ENCODE measurements at regions not wholly inside any gene's neighbourhood (a gene's known extent, or its start where the extent isn't known, plus 50 kb on each side); places are given as distances from the start of the nearest gene placed in this dataset.

DNA sequence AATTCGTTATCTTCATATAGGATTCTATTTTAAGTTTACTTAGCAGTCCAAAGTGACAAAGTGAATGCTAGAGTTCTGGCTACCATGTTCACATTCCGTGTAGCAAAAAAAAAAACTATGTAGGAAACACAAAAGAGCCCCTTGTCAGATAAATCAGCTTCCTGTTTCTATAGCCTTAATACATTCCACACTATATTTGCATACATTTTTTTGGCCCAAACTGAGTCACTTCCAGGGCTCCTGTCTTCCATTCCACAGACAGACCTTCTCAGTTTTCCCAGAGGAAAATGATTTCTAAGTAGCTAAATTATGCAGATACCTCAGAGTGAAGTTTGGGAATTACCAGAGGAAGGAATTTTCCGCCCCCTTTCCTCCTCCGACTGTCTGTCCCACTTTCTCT lies 841.9 kb upstream of the HS3ST1 start:
- Histone ChIP-seq H4K20me1 (ENCODE audit: control insufficient read depth, insufficient read depth, low read length, poor library complexity, severe bottlenecking) (no peaks in the 10 kb centered on the region), H3K79me2 (ENCODE audit: control insufficient read depth, insufficient read depth, low read length) (no peaks in the 10 kb centered on the region), H3K27ac (ENCODE audit: low read length in 2 of 2) (no peak overlapping the region), H3K9me3 (ENCODE audit: control extremely low read depth in 1 of 3, control insufficient read depth in 2 of 3, insufficient read depth in 1 of 3, low read length in 2 of 3) (no peaks in the 10 kb centered on the region), H3K27me3 (replicated peaks in 1 of 4; ENCODE audit: control extremely low read depth in 1 of 4, control insufficient read depth in 3 of 4, insufficient read depth in 4 of 4, low read length in 3 of 4) (no peaks in the 10 kb centered on the region), H3K9ac (ENCODE audit: low read length) (no peak overlapping the region), H3K36me3 (replicated peaks in 1 of 2; ENCODE audit: control extremely low read depth in 1 of 2, control insufficient read depth in 1 of 2, extremely low read depth in 1 of 2, insufficient read depth in 2 of 2, low read length in 1 of 2) (no peaks in the 10 kb centered on the region), H2AFZ (ENCODE audit: insufficient read depth, low read depth, low read length, poor library complexity, severe bottlenecking) (no peak overlapping the region), H3K4me3 (ENCODE audit: control extremely low read depth in 1 of 5, extremely low read depth in 1 of 5, insufficient read depth in 1 of 5, low read depth in 2 of 5, low read length in 4 of 5) (no peak overlapping the region), H3K4me2 (replicated peaks; ENCODE audit: low read depth, low read length, poor library complexity, severe bottlenecking) (no peak overlapping the region), H3K4me1 (ENCODE audit: control insufficient read depth in 2 of 2, insufficient read depth in 2 of 2, low read length in 2 of 2) (no peaks in the 10 kb centered on the region)
- H3K27ac Mint-ChIP-seq: no peak overlapping the region
- DNase-seq: no peak
- no peaks in the 10 kb centered on the region for H3K4me1 Mint-ChIP-seq
- H3K9me3 Mint-ChIP-seq (ENCODE audit: insufficient read depth): no peaks in the 10 kb centered on the region
- 71% methylated on average over 1 of the region's 4 CpGs for WGBS (ENCODE audit: insufficient coverage)
- ChIA-PET CTCF (interaction anchor here (0.7 kb wide), 1 partner anchor 505 kb away, joined by 4 read pairs; no protein-coding TSS in a partner anchor), POLR2A (no interaction called here)
- no peaks in the 10 kb centered on the region for H3K27me3 Mint-ChIP-seq
- TF ChIP-seq, protein P1, sequence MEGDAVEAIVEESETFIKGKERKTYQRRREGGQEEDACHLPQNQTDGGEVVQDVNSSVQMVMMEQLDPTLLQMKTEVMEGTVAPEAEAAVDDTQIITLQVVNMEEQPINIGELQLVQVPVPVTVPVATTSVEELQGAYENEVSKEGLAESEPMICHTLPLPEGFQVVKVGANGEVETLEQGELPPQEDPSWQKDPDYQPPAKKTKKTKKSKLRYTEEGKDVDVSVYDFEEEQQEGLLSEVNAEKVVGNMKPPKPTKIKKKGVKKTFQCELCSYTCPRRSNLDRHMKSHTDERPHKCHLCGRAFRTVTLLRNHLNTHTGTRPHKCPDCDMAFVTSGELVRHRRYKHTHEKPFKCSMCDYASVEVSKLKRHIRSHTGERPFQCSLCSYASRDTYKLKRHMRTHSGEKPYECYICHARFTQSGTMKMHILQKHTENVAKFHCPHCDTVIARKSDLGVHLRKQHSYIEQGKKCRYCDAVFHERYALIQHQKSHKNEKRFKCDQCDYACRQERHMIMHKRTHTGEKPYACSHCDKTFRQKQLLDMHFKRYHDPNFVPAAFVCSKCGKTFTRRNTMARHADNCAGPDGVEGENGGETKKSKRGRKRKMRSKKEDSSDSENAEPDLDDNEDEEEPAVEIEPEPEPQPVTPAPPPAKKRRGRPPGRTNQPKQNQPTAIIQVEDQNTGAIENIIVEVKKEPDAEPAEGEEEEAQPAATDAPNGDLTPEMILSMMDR (IDR thresholded peaks at IDR 0.05): no peak
- TF ChIP-seq EZH2 (IDR thresholded peaks at IDR 0.05; ENCODE audit: borderline replicate concordance, insufficient read depth, low read depth, low read length, poor library complexity, severe bottlenecking): no peak
- intact Hi-C loops (cut with micrococcal nuclease): no loop called here
- no peak overlapping the region for H3K4me3 Mint-ChIP-seq
- ATAC-seq (ENCODE audit: low read depth): no peak

DNA sequence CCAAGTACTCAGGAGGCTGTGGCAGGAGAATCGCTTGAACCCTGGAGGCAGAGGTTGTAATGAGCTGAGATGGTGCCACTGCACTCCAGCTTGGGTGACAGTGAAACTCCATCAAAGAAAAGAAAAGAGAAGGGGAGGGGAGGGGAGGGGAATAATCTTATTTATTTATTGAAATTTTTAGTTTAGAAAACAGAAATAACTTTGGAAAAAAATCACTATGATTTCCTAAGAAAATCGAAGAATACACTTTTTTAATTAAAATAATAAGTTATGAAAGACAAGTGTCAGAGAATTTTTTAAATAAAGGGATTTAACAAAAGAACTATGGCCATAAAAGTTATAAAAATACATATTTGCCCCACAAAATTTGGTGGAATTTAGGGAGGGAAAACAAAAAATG lies 836.9 kb upstream of the HS3ST1 start:
- H3K9me3 ChIP-seq (ENCODE audit: control extremely low read depth in 1 of 3, control insufficient read depth in 2 of 3, insufficient read depth in 1 of 3, low read length in 2 of 3): no peaks in the 10 kb centered on the region
- Mint-ChIP-seq H3K4me1 (no peaks in the 10 kb centered on the region), H3K9me3 (ENCODE audit: insufficient read depth) (no peaks in the 10 kb centered on the region), H3K4me3 (no peak overlapping the region), H3K27ac (no peak overlapping the region), H3K27me3 (no peaks in the 10 kb centered on the region)
- intact Hi-C loops (cut with micrococcal nuclease): no loop called here
- H4K20me1 ChIP-seq (ENCODE audit: control insufficient read depth, insufficient read depth, low read length, poor library complexity, severe bottlenecking): no peaks in the 10 kb centered on the region
- no peaks in the 10 kb centered on the region for H3K27me3 ChIP-seq (replicated peaks in 1 of 4; ENCODE audit: control extremely low read depth in 1 of 4, control insufficient read depth in 3 of 4, insufficient read depth in 4 of 4, low read length in 3 of 4)
- no peaks in the 10 kb centered on the region for H3K4me1 ChIP-seq (ENCODE audit: control insufficient read depth in 2 of 2, insufficient read depth in 2 of 2, low read length in 2 of 2)
- no peak overlapping the region for H3K4me2 ChIP-seq (replicated peaks; ENCODE audit: low read depth, low read length, poor library complexity, severe bottlenecking)
- DNase-seq: no peak
- POLR2A ChIA-PET: no interaction called here
- CTCF ChIA-PET: no interaction called here
- H3K9ac ChIP-seq (ENCODE audit: low read length): no peak overlapping the region
- no peak for TF ChIP-seq EZH2 (IDR thresholded peaks at IDR 0.05; ENCODE audit: borderline replicate concordance, insufficient read depth, low read depth, low read length, poor library complexity, severe bottlenecking)
- TF ChIP-seq, protein P1 (IDR thresholded peaks at IDR 0.05): no peak
- WGBS (ENCODE audit: insufficient coverage): no CpG with 5 or more reads among the region's 2 CpGs
- H3K36me3 ChIP-seq (replicated peaks in 1 of 2; ENCODE audit: control extremely low read depth in 1 of 2, control insufficient read depth in 1 of 2, extremely low read depth in 1 of 2, insufficient read depth in 2 of 2, low read length in 1 of 2): no peaks in the 10 kb centered on the region
- ATAC-seq (ENCODE audit: low read depth): no peak
- H3K4me3 ChIP-seq (ENCODE audit: control extremely low read depth in 1 of 5, extremely low read depth in 1 of 5, insufficient read depth in 1 of 5, low read depth in 2 of 5, low read length in 4 of 5): no peak overlapping the region
- H2AFZ ChIP-seq (ENCODE audit: insufficient read depth, low read depth, low read length, poor library complexity, severe bottlenecking): no peak overlapping the region
- no peak overlapping the region for H3K27ac ChIP-seq (ENCODE audit: low read length in 2 of 2)
- no peaks in the 10 kb centered on the region for H3K79me2 ChIP-seq (ENCODE audit: control insufficient read depth, insufficient read depth, low read length)

All from B cell (primary cell).